MCF 10A (cell line): ENCODE measurements at regions not wholly inside any gene's neighbourhood (a gene's known extent, or its start where the extent isn't known, plus 50 kb on each side); places are given as distances from the start of the nearest gene placed in this dataset.

ENCODE experiments used
- BruUV-seq: library from RNA; stranded (reverse); fragments of 400-500 nt; replicated peaks from 2 replicates; lab custom pipeline; 2021; lab: Mats Ljungman, UMichigan
- CTCF ChIA-PET: fragments of 300-600 bp; sonication (Branson Sonifier 250); formaldehyde crosslinking; extraction: SDS; loops from one replicate; lab custom pipeline; 2021; ENCODE audit warnings: antibody characterized with exemption, inconsistent platforms; lab: Yijun Ruan, JAX
- POLR2A ChIA-PET: fragments of 300-600, 350-650 bp; sonication (Branson Sonifier 250); formaldehyde crosslinking; extraction: SDS; loops from one replicate; lab custom pipeline; 2020; ENCODE audit warnings: antibody characterized with exemption, inconsistent platforms; lab: Yijun Ruan, JAX
- DNase-seq: peaks from one replicate; pipeline ENCODE4 v3.0.0-alpha.2; 2018; ENCODE audit not compliant: unreplicated experiment
- H3K27ac Mint-ChIP-seq: one replicate; pipeline ENCODE4 v1.8.0; 2022; ENCODE audit warnings: mild to moderate bottlenecking, low read depth, mixed read lengths; ENCODE audit not compliant: unreplicated experiment
- H3K27me3 Mint-ChIP-seq: one replicate; pipeline ENCODE4 v1.8.0; 2022; ENCODE audit warnings: mixed read lengths; ENCODE audit not compliant: insufficient read depth, unreplicated experiment
- H3K36me3 Mint-ChIP-seq: one replicate; pipeline ENCODE4 v1.8.0; 2022; ENCODE audit warnings: mild to moderate bottlenecking, moderate library complexity, mixed read lengths; ENCODE audit not compliant: insufficient read depth, unreplicated experiment
- H3K4me1 Mint-ChIP-seq: one replicate; pipeline ENCODE4 v1.8.0; 2022; ENCODE audit warnings: mixed read lengths; ENCODE audit not compliant: insufficient read depth, unreplicated experiment
- H3K4me3 Mint-ChIP-seq: one replicate; pipeline ENCODE4 v1.8.0; 2022; ENCODE audit warnings: mild to moderate bottlenecking, moderate library complexity, mixed read lengths; ENCODE audit not compliant: unreplicated experiment
- H3K9me3 Mint-ChIP-seq: one replicate; pipeline ENCODE4 v1.8.0; 2022; ENCODE audit warnings: mixed read lengths; ENCODE audit not compliant: unreplicated experiment
- CTCF ChIP-seq: fragments of 200-600 bp; IDR thresholded peaks from one replicate; pipeline ENCODE4 v1.8.0; 2022; ENCODE audit warnings: antibody characterized with exemption, mild to moderate bottlenecking; ENCODE audit not compliant: unreplicated experiment
- intact Hi-C: fragments of 100-400 bp; cut with micrococcal nuclease; formaldehyde crosslinking; loops from 2 replicates; pipeline ENCODE4 v1.14.1; 2022

GRCh38 chr13:66216728-66217127 is 1013.4 kb downstream of the PCDH9 start:
- no peaks in the 10 kb centered on the region for H3K36me3 Mint-ChIP-seq
- H3K27ac Mint-ChIP-seq: no peak overlapping the region
- H3K4me1 Mint-ChIP-seq: no peaks in the 10 kb centered on the region
- no peaks in the 10 kb centered on the region for H3K27me3 Mint-ChIP-seq
- ChIA-PET POLR2A (no interaction called here), CTCF (no interaction called here)
- TF ChIP-seq CTCF: no peak
- no TSS peak for BruUV-seq
- no peak overlapping the region for H3K4me3 Mint-ChIP-seq
- DNase-seq: no peak
- intact Hi-C loops: no loop called here
- no peaks in the 10 kb centered on the region for H3K9me3 Mint-ChIP-seq

GRCh38 chr13:66214467-66214866 is 1015.7 kb downstream of the PCDH9 start:
- Mint-ChIP-seq H3K9me3 (no peaks in the 10 kb centered on the region), H3K4me3 (no peak overlapping the region), H3K4me1 (peaks cover 7% of the 10 kb centered on the region), H3K27ac (no peak overlapping the region), H3K36me3 (no peaks in the 10 kb centered on the region), H3K27me3 (no peaks in the 10 kb centered on the region)
- no TSS peak for BruUV-seq
- ChIA-PET CTCF (interaction anchor here (0.7 kb wide), 2 partner anchors 433 to 1024 kb away, joined by 3 to 4 read pairs; no protein-coding TSS in a partner anchor), POLR2A (interaction anchor here (1.4 kb wide), 1 partner anchor 21 kb away, joined by 3 read pairs; no protein-coding TSS in a partner anchor)
- intact Hi-C loops: no loop called here
- DNase-seq: no peak
- TF ChIP-seq CTCF: no peak

- intact Hi-C loops: no loop called here
- no TSS peak for BruUV-seq
- Mint-ChIP-seq H3K9me3 (no peaks in the 10 kb centered on the region), H3K36me3 (no peaks in the 10 kb centered on the region), H3K4me3 (no peak overlapping the region), H3K27me3 (no peaks in the 10 kb centered on the region), H3K27ac (no peak overlapping the region), H3K4me1 (peaks cover 7% of the 10 kb centered on the region)
- ChIA-PET CTCF (no interaction called here), POLR2A (no interaction called here)
- TF ChIP-seq CTCF: no peak
- no peak for DNase-seq
Observed at GRCh38 chr13:66212511-66212910, 1017.6 kb downstream of the PCDH9 start.

- Mint-ChIP-seq H3K9me3 (no peaks in the 10 kb centered on the region), H3K4me3 (no peak overlapping the region), H3K27me3 (no peaks in the 10 kb centered on the region), H3K4me1 (peaks cover 7% of the 10 kb centered on the region), H3K36me3 (no peaks in the 10 kb centered on the region), H3K27ac (peak overlapping the region; percentile 40)
- ChIA-PET CTCF (interaction anchor here (0.6 kb wide), 1 partner anchor 350 kb away, joined by 3 read pairs; no protein-coding TSS in a partner anchor), POLR2A (no interaction called here)
- no TSS peak for BruUV-seq
- DNase-seq: peak; percentile 76
- TF ChIP-seq CTCF: no peak
- intact Hi-C loops: no loop called here
Observed at GRCh38 chr13:66210677-66211076, 1019.5 kb downstream of the PCDH9 start.
